ENCODE measurements at regions not wholly inside any gene's neighbourhood (a gene's known extent, or its start where the extent isn't known, plus 50 kb on each side); places are given as distances from the start of the nearest gene placed in this dataset.

GRCh38 chr4:45957353-45957752, 166.5 kb downstream of the GABRG1 start:
- TF ChIP-seq CTCF (conservative IDR thresholded peaks at IDR 0.05) (no peak), ZFX (IDR thresholded peaks at IDR 0.05) (no peak)
